Subcutaneous abdominal adipose tissue (tissue), 5 donors: ENCODE measurements at regions not wholly inside any gene's neighbourhood (a gene's known extent, or its start where the extent isn't known, plus 50 kb on each side); places are given as distances from the start of the nearest gene placed in this dataset.

Source experiments
- H3K27ac ChIP-seq: one replicate; pipeline ENCODE4 v1.7.0; 2013; ENCODE audit warnings: low read depth, mild to moderate bottlenecking, inconsistent platforms, low read length, moderate library complexity
- H3K27me3 ChIP-seq, 5 donors: one replicate each; pipeline ENCODE4 v1.7.0; 2013; ENCODE audit warnings: low read length in 5 of 5, inconsistent platforms in 1 of 5; ENCODE audit not compliant: control insufficient read depth in 5 of 5, insufficient read depth in 4 of 5
- H3K36me3 ChIP-seq, 5 donors: one replicate each; pipeline ENCODE4 v1.7.0; 2013; ENCODE audit warnings: low read length in 5 of 5; ENCODE audit not compliant: control insufficient read depth in 5 of 5, insufficient read depth in 5 of 5
- H3K4me1 ChIP-seq, 5 donors: one replicate each; pipeline ENCODE4 v1.7.0; 2013; ENCODE audit warnings: low read length in 5 of 5, mild to moderate bottlenecking in 3 of 5, moderate library complexity in 1 of 5; ENCODE audit not compliant: control insufficient read depth in 5 of 5, insufficient read depth in 5 of 5
- H3K4me3 ChIP-seq, 5 donors: one replicate each; pipeline ENCODE4 v1.7.0; 2013; ENCODE audit warnings: low read length in 5 of 5, low read depth in 1 of 5
- H3K9ac ChIP-seq, 5 donors: one replicate each; pipeline ENCODE4 v1.7.0; 2013; ENCODE audit warnings: low read length in 5 of 5, mild to moderate bottlenecking in 4 of 5, moderate library complexity in 3 of 5
- H3K9me3 ChIP-seq, 5 donors: one replicate each; pipeline ENCODE4 v1.7.0; 2013; ENCODE audit warnings: low read length in 5 of 5; ENCODE audit not compliant: control insufficient read depth in 5 of 5
- donor health status: healthy.
- donor health status: healthy.
- donor health status: healthy.
- donor health status: healthy.
- donor health status: healthy.

DNA sequence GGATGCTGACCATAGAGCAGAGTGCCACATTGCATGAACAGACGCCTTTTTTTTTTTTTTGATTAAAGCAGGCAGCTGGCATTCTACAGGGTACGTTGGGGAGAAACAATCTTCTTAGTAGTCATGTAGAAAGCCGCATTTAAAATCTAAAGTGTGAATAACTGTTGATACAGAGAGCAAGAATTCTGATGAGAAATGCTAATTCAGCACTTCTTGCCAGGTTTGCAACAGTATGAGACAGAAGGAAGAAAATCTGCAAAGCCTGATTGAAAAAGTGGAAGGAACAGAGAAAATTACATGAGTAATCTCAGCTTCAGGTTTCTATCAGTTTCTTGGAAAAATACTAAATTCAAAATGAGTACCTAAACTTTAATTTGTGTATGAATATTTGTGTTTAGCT lies 232.7 kb upstream of the CHRM2 start:
- no peak overlapping the region for H3K9ac ChIP-seq
- H3K4me1 ChIP-seq: no peaks in the 10 kb centered on the region
- H3K27ac ChIP-seq: no peak overlapping the region
- no peaks in the 10 kb centered on the region for H3K27me3 ChIP-seq
- H3K4me3 ChIP-seq: no peak overlapping the region
- no peaks in the 10 kb centered on the region for H3K36me3 ChIP-seq
- no peaks in the 10 kb centered on the region for H3K9me3 ChIP-seq

DNA sequence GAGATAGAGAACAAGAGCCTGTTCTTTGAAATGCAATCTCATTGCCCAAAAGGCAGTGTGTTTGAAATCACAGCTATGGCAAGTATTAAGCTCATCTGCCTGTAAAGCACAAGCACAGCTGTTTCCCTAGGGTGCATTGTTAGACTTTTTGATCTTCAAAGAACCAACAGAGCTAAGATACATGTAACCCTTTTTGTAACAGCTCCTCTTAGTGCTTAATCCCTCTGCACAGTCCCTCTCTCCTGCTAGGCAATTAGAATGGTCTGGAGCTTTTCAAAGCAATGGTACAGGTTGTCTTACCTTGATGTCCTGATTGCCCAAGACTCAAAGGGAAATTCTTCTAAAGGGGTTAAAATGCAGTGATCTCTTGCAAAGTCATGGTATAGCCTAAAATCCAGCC lies 249.6 kb upstream of the CHRM2 start:
- H3K27ac ChIP-seq: no peak overlapping the region
- peaks cover 0 to 5% (median 0%) of the 10 kb centered on the region in 5 donors for H3K9me3 ChIP-seq
- no peak overlapping the region for H3K9ac ChIP-seq
- no peaks in the 10 kb centered on the region for H3K36me3 ChIP-seq
- H3K4me3 ChIP-seq: no peak overlapping the region
- H3K4me1 ChIP-seq: no peaks in the 10 kb centered on the region
- no peaks in the 10 kb centered on the region for H3K27me3 ChIP-seq

DNA sequence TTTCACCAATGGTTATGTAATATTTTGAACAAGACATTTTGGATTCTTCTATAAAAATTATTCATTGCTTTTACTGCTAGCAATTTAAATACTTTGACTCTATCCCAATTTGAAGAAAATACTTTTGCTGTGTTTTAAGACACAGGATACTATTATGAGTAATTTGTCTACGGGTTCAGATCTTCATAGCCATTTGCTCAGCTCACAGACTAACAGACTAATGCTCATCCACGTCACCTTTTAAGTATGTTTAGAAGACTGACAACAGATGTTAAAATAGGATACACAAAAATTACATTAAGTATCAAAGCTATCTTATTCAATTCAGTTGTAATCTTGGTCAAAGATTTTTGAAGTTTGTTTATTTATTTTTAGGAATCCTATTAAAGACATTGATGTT lies 251.3 kb upstream of the CHRM2 start:
- H3K27ac ChIP-seq: no peak overlapping the region
- no peaks in the 10 kb centered on the region for H3K36me3 ChIP-seq

DNA sequence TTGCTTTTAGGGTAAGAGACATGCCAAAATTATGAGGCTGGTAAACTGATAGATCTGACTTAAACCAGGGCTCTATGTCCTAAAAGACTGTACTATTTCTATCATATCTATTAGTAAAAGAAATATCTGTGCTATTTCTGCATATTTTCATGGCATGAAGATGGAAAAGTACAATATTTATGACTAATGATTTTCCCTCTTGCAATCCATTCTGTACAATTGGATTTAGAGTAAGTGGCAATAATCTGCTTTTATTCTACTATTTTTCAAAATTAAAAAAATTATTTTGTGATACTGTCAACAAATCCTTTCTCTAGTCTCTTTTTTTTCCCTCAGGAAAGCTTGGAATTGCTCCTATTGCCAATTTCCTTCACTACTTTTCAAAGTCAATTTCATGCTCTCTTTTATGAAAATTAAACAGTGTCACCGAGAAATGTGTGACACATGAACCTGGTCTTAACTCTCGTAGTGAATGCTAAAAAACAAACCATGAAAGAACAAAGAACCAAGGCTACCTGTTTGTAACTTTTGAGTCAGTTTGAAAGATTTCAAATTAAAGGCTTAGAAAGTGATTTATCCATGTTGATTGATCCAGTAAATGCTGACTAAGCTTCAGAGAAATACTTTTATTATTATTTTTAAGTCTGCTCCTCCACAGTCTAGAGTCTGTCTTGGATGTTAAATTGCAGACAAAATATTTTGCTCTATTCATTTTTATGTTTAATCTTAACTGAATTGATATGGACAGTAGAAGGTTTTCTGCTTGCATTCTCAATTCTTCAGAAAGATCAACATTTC lies 262.7 kb upstream of the CHRM2 start:
- H3K9ac ChIP-seq: no peak overlapping the region
- H3K36me3 ChIP-seq: no peaks in the 10 kb centered on the region
- peaks cover 0 to 3% (median 0%) of the 10 kb centered on the region in 5 donors for H3K9me3 ChIP-seq
- H3K27ac ChIP-seq: no peak overlapping the region
- H3K27me3 ChIP-seq: no peaks in the 10 kb centered on the region
- no peak overlapping the region for H3K4me3 ChIP-seq
- no peaks in the 10 kb centered on the region for H3K4me1 ChIP-seq

More for the DNA sequence above, 251.3 kb upstream of the CHRM2 start:
- Histone ChIP-seq H3K27me3 (no peaks in the 10 kb centered on the region), H3K9me3 (peaks cover 0 to 5% (median 0%) of the 10 kb centered on the region in 5 donors), H3K4me3 (no peak overlapping the region), H3K4me1 (no peaks in the 10 kb centered on the region), H3K9ac (no peak overlapping the region)

DNA sequence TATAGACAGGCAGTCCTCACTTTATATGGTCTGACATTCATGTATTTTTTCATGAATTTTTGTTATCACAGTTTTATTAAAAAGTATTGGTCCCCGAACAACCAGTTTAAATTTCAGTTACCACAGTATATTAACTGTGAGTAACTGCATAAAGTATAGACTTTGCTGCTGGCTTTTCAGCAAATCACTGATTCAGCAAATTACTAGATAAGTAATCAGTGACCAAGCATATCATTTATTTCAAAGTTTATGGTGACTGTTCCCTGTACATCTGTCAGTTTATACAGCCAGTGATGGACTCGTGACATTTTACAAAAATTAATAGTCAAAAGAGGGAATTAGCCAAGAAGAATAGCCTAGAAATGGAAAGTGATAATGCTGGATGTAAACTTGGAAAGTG lies 266.7 kb upstream of the CHRM2 start:
- no peak overlapping the region for H3K27ac ChIP-seq
- H3K4me3 ChIP-seq: no peak overlapping the region
- H3K9ac ChIP-seq: no peak overlapping the region
- H3K27me3 ChIP-seq: no peaks in the 10 kb centered on the region
- no peaks in the 10 kb centered on the region for H3K4me1 ChIP-seq
- no peaks in the 10 kb centered on the region for H3K36me3 ChIP-seq
- peaks cover 0 to 3% (median 0%) of the 10 kb centered on the region in 5 donors for H3K9me3 ChIP-seq

DNA sequence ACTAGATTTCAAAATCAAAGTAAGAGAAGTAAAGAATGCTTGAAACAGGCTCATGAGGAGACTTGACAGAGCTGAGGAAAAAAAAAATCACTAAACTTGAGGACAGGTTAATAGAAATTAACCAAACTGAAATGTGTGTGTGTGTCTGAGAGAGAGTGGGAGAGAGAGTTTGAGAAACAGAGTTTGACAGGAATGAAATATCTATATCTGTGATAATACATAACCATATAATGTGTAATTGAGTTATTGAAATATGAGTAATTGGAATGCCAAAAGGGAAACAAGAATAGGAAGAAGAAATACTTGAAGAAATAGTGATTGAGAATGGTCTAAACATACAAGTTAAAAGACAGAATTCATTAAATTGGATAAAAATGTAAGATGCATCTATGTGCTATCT lies 268.0 kb upstream of the CHRM2 start:
- Histone ChIP-seq H3K27me3 (no peaks in the 10 kb centered on the region), H3K27ac (no peak overlapping the region), H3K36me3 (no peaks in the 10 kb centered on the region), H3K9ac (no peak overlapping the region), H3K4me3 (no peak overlapping the region), H3K9me3 (peaks cover 0 to 3% (median 0%) of the 10 kb centered on the region in 5 donors), H3K4me1 (no peaks in the 10 kb centered on the region)

DNA sequence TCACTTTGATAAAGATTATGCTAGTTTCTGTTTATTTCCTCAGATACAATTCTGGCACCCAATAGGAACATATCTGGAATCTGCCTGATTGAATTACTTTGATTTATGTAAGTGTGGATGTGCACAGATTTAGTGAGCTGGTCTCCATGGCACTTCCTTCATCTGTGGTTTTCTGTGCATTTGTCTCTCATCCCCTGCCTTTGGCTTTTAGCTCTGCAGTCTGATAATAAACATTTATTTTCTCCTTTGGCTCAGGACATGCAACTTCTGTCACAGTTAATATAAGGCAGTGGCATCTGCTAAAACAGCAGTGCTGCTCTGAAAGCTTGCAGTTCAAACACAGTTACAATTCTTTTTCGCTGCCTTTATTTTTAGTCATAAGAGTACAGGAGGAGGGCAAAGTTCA lies 273.7 kb upstream of the CHRM2 start:
- no peaks in the 10 kb centered on the region for H3K27me3 ChIP-seq
- no peaks in the 10 kb centered on the region for H3K9me3 ChIP-seq
- H3K9ac ChIP-seq: no peak overlapping the region
- no peak overlapping the region for H3K4me3 ChIP-seq
- H3K4me1 ChIP-seq: no peaks in the 10 kb centered on the region
- no peaks in the 10 kb centered on the region for H3K36me3 ChIP-seq
- H3K27ac ChIP-seq: no peak overlapping the region

DNA sequence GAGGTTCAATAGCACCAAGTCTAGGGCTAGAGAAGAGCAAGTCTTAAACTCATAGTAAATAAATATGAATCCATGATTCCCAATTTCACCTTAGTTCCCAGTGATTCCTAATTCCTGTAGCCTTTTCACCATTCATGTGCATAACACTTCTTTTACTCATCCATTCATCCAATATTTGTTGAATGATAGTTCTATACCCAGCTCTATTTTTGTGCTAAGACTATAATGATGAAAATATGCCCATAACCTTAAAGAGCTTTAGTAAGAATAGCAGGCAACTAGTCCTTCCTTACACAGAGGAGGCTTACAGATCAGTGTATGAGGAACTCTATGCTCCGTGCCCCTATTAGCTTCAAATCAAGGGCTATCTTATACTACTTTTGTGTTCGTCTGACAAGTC lies 280.2 kb upstream of the CHRM2 start:
- no peak overlapping the region for H3K27ac ChIP-seq
- no peaks in the 10 kb centered on the region for H3K36me3 ChIP-seq
- H3K4me1 ChIP-seq: no peaks in the 10 kb centered on the region
- no peaks in the 10 kb centered on the region for H3K27me3 ChIP-seq
- H3K9ac ChIP-seq: no peak overlapping the region
- H3K4me3 ChIP-seq: no peak overlapping the region
- no peaks in the 10 kb centered on the region for H3K9me3 ChIP-seq

DNA sequence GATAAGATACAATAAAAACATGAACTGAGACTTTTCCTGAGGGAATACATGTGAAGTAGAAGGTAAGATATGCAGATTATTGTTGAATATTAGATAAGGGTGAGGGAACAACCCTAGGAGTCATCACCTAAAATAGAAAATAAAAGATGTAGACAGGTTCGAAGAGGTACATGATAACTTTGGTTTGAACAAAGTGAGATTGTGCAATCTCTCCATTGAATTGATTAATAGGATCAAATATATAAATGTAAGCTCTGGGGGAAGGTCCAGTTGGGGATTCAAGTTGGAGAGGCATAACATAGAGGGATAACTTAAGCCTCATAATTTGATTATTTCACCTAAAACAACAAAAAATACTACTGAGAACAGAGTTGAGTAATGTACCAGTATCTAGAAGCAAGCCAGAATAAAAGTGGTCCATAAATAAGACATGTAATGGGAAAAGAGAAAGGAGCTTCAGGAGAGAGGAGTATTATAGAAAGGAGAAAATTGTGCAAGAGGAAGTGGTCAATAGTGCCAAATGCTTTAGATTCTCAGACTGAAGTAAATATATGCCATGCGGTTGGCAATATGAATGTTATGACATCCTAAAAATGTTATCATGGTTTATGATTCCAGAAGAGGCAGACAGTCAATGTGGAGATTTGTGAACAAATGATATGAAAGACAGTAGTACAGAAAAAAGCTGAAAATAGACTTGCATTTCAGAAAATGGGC lies 282.3 kb upstream of the CHRM2 start:
- Histone ChIP-seq H3K9me3 (no peaks in the 10 kb centered on the region), H3K9ac (no peak overlapping the region), H3K4me1 (no peaks in the 10 kb centered on the region)

DNA sequence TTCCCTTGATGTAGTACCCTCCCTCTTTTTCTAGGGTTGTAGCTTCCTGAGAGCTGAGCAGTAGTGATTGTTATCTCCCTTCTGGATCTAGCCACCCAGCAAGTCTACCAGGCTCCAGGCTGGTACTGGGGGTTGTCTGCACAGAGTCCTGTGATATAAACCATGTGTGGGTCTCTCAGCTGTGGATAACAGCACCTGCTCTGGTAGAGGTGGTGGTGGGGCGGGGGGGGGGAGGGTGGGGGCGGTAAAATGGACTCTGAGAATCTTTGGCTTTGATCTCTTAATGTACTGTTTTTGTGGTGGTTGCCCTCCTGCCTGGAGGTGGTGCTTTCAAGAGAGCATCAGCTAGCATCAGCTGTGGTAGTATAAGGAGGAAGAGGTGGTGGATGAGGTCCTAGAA lies 302.0 kb upstream of the CHRM2 start:
- no peak overlapping the region for H3K9ac ChIP-seq
- peaks cover 0 to 3% (median 0%) of the 10 kb centered on the region in 5 donors for H3K9me3 ChIP-seq
- H3K36me3 ChIP-seq: no peaks in the 10 kb centered on the region
- H3K27me3 ChIP-seq: no peaks in the 10 kb centered on the region
- no peak overlapping the region for H3K27ac ChIP-seq
- H3K4me3 ChIP-seq: no peak overlapping the region
- no peaks in the 10 kb centered on the region for H3K4me1 ChIP-seq

More for the DNA sequence above, 282.3 kb upstream of the CHRM2 start:
- no peak overlapping the region for H3K4me3 ChIP-seq
- no peak overlapping the region for H3K27ac ChIP-seq
- no peaks in the 10 kb centered on the region for H3K27me3 ChIP-seq
- H3K36me3 ChIP-seq: no peaks in the 10 kb centered on the region
